Natural killer cell (primary cell): ENCODE measurements at regions not wholly inside any gene's neighbourhood (a gene's known extent, or its start where the extent isn't known, plus 50 kb on each side); places are given as distances from the start of the nearest gene placed in this dataset.

Experiments
- ATAC-seq, 3 donors: fragments of 150-1000 bp in 2 of 3; fragments of 200-7000 bp in 1 of 3; cut with Tn5 transposase; 1 replicate in 1 of 3; 2 replicates in 2 of 3; pipeline ENCODE4 v1.10.0; 2021; ENCODE audit warnings: mild to moderate bottlenecking in 2 of 3, moderate library complexity in 2 of 3
- DNase-seq, 2 donors: peaks; one replicate each; pipeline versions ENCODE4 v3.0.0 to v3.0.0-alpha.2; 2013 to 2021; ENCODE audit warnings: mixed read lengths in 1 of 2
- H3K27ac ChIP-seq: one replicate; pipeline ENCODE4 v1.5.1; 2013; ENCODE audit warnings: mild to moderate bottlenecking, low read length
- H3K27me3 ChIP-seq: one replicate; pipeline ENCODE4 v1.6.1; 2013; ENCODE audit warnings: low read length; ENCODE audit not compliant: control insufficient read depth, insufficient read depth
- H3K36me3 ChIP-seq: one replicate; pipeline ENCODE4 v1.6.1; 2013; ENCODE audit warnings: low read length; ENCODE audit not compliant: control insufficient read depth, insufficient read depth
- H3K4me1 ChIP-seq: one replicate; pipeline ENCODE4 v1.6.1; 2013; ENCODE audit warnings: low read length; ENCODE audit not compliant: control insufficient read depth, insufficient read depth
- H3K4me3 ChIP-seq: one replicate; pipeline ENCODE4 v1.5.1; 2013; ENCODE audit warnings: low read length
- H3K9me3 ChIP-seq: one replicate; pipeline ENCODE4 v1.6.1; 2013; ENCODE audit warnings: low read length; ENCODE audit not compliant: control insufficient read depth, insufficient read depth
- H3K27ac Mint-ChIP-seq, 2 donors: one replicate each; pipeline ENCODE4 v1.8.0; 2022; ENCODE audit warnings: mild to moderate bottlenecking in 2 of 2, mixed read lengths in 2 of 2, moderate library complexity in 1 of 2
- H3K27me3 Mint-ChIP-seq, 2 donors: one replicate each; pipeline ENCODE4 v1.8.0; 2022; ENCODE audit warnings: low read depth in 2 of 2, mixed read lengths in 2 of 2
- H3K36me3 Mint-ChIP-seq: one replicate; pipeline ENCODE4 v1.8.0; 2022; ENCODE audit warnings: mixed read lengths
- H3K4me1 Mint-ChIP-seq, 2 donors: one replicate each; pipeline ENCODE4 v1.8.0; 2022; ENCODE audit warnings: mixed read lengths in 2 of 2
- H3K4me3 Mint-ChIP-seq: one replicate; pipeline ENCODE4 v1.8.0; 2022; ENCODE audit warnings: mild to moderate bottlenecking, moderate library complexity, mixed read lengths
- H3K9me3 Mint-ChIP-seq, 2 donors: one replicate each; pipeline ENCODE4 v1.8.0; 2022; ENCODE audit warnings: mixed read lengths in 2 of 2
- WGBS: methylation state at CpG from one replicate; pipeline ENCODE4 v1.1.7; 2013; ENCODE audit warnings: missing lambda C conversion rate; ENCODE audit not compliant: insufficient coverage; 5-methylcytosine and 5-hydroxymethylcytosine counted together
- intact Hi-C: fragments of 100-400 bp; cut with micrococcal nuclease; formaldehyde crosslinking; loops from one replicate; pipeline ENCODE4 v1.14.2; 2022
- TF ChIP-seq, protein P1 (sequence below): fragments of 200-600 bp; IDR thresholded peaks from one replicate; pipeline ENCODE4 v1.8.0; 2022; ENCODE audit warnings: antibody characterized with exemption

DNA sequence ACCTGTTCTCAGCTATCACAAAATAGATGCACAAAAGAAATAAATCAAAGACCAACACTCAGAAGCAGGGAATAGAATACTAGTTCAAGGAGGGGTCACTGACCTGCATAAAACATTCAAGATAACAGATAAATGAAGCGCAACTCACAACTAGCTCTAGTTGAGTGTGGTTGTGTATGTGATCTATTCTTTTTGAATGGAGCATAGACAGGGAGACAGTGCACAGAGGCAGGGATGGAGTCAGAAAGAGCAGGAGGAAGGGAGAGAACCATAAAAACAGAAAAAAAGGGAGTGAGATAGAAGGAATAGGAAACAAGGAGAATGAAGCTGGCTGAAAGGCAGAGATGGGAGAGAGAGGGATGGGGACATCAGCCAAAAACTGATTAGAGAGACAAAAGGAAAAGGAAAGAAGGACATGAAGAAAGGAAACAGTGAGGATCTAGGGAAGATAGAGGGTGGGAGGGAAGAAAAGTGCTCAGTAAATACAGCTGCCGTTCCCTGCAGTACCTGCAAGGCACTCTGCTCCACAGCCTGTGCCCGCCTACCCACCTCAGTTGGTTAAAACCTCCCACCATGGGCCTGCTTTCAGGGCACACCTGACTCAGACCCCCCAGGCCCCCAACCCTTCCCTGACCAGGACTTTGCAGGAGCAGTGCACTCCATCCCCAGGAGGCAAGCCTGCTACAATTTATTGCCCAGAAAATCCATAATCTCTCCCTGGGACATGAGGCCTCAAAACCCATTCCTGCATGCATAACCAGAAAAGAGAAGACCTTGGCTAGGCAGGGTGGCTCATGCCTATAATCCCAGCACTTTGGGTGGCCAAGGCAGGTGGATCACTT lies 385.2 kb upstream of the POU3F1 start:
- TF ChIP-seq, protein P1, sequence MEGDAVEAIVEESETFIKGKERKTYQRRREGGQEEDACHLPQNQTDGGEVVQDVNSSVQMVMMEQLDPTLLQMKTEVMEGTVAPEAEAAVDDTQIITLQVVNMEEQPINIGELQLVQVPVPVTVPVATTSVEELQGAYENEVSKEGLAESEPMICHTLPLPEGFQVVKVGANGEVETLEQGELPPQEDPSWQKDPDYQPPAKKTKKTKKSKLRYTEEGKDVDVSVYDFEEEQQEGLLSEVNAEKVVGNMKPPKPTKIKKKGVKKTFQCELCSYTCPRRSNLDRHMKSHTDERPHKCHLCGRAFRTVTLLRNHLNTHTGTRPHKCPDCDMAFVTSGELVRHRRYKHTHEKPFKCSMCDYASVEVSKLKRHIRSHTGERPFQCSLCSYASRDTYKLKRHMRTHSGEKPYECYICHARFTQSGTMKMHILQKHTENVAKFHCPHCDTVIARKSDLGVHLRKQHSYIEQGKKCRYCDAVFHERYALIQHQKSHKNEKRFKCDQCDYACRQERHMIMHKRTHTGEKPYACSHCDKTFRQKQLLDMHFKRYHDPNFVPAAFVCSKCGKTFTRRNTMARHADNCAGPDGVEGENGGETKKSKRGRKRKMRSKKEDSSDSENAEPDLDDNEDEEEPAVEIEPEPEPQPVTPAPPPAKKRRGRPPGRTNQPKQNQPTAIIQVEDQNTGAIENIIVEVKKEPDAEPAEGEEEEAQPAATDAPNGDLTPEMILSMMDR, result no peak
- intact Hi-C loops, result no loop called here
- H3K36me3 Mint-ChIP-seq, result no peaks in the 10 kb centered on the region
- ATAC-seq (no peak), DNase-seq (no peak)
- no peak overlapping the region for H3K27ac ChIP-seq
- H3K4me1 ChIP-seq, result no peaks in the 10 kb centered on the region
- H3K9me3 Mint-ChIP-seq, result no peaks in the 10 kb centered on the region
- no peak overlapping the region for H3K27ac Mint-ChIP-seq
- WGBS, result 92% methylated on average over 3 of the region's 3 CpGs
- H3K9me3 ChIP-seq, result no peaks in the 10 kb centered on the region
- H3K27me3 ChIP-seq, result no peaks in the 10 kb centered on the region
- no peak overlapping the region for H3K4me3 ChIP-seq
- H3K36me3 ChIP-seq, result no peaks in the 10 kb centered on the region
- peaks cover 16% of the 10 kb centered on the region in 2 donors for H3K27me3 Mint-ChIP-seq
- no peaks in the 10 kb centered on the region for H3K4me1 Mint-ChIP-seq
- H3K4me3 Mint-ChIP-seq, result no peak overlapping the region

DNA sequence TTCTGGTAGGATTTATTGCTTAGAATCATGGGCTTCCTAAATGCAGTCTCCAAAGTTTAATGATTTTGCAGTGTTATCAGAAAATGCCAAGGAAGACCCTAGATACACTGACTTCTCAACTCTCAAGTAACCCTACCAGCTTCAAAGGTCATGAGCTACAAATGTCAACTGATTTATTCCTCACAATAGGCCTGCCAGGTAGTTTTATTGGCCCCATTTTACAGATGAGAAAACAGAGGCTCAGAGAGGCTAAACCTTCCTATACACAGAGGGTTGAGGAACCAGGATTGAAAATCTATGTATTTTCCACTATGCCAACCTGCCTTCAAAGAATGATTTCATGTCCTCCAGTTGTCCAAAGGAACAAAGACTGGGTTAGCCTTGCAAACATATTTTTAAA lies 384.4 kb upstream of the POU3F1 start:
- Mint-ChIP-seq H3K4me1 (no peaks in the 10 kb centered on the region), H3K27ac (no peak overlapping the region), H3K9me3 (no peaks in the 10 kb centered on the region), H3K27me3 (peaks cover 23 to 24% of the 10 kb centered on the region in 2 donors), H3K4me3 (no peak overlapping the region), H3K36me3 (no peaks in the 10 kb centered on the region)
- no peaks in the 10 kb centered on the region for H3K4me1 ChIP-seq
- no peak overlapping the region for H3K27ac ChIP-seq
- DNase-seq (no peak), ATAC-seq (no peak)
- intact Hi-C loops, result no loop called here
- H3K27me3 ChIP-seq, result no peaks in the 10 kb centered on the region
- H3K9me3 ChIP-seq, result no peaks in the 10 kb centered on the region
- H3K36me3 ChIP-seq, result no peaks in the 10 kb centered on the region
- TF ChIP-seq, protein P1, result no peak
- H3K4me3 ChIP-seq, result no peak overlapping the region

DNA sequence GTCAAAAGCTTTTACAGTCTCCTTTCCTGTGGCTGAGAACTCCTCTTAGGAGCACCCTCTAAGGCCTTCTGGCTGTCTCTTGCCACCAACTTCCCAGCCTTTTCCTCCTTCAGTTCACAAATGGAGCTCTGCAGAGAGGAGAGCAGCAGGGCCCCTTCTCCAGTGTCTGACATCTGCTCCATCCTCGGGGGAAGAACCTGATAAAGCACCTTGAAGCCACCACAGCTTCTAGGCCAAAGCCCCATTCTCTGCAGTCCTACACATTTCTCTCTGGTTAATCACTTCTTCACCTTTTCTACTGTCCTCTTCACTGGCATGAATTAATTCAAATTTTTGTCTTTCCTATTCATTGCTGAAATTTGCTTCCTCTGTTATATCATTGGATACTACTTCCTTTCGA lies 378.1 kb upstream of the POU3F1 start:
- H3K9me3 Mint-ChIP-seq, result no peaks in the 10 kb centered on the region
- Histone ChIP-seq H3K27me3 (no peaks in the 10 kb centered on the region), H3K9me3 (no peaks in the 10 kb centered on the region), H3K4me1 (no peaks in the 10 kb centered on the region), H3K27ac (no peak overlapping the region), H3K36me3 (no peaks in the 10 kb centered on the region), H3K4me3 (no peak overlapping the region)
- TF ChIP-seq, protein P1, result no peak
- peaks cover 26 to 43% of the 10 kb centered on the region in 2 donors for H3K27me3 Mint-ChIP-seq
- DNase-seq (no peak), ATAC-seq (no peak)
- 79% methylated on average over 2 of the region's 2 CpGs for WGBS
- intact Hi-C loops, result no loop called here
- H3K36me3 Mint-ChIP-seq, result no peaks in the 10 kb centered on the region
- no peak overlapping the region for H3K4me3 Mint-ChIP-seq
- H3K27ac Mint-ChIP-seq, result no peak overlapping the region
- H3K4me1 Mint-ChIP-seq, result no peaks in the 10 kb centered on the region

DNA sequence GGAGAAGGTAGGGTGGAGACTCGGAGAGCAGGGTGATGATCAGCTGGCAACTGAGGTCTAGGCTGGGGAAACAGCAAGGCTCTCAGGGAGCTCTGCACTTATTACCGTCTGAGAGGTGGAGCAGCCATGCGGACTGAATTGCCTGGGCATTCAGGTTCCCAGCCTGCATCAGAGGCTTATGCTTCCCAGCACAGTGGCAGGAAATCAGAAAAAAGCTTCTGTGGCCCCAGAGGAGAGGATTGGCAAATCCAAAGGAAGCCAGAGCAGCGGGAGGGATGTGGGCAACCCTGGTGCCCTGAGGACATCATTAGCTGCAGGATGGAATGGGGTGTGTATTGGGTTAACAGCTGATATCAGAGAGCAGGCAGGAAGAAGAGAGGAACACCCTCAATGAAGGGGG lies 374.1 kb upstream of the POU3F1 start:
- Histone ChIP-seq H3K4me1 (no peaks in the 10 kb centered on the region), H3K27ac (no peak overlapping the region), H3K9me3 (no peaks in the 10 kb centered on the region), H3K27me3 (no peaks in the 10 kb centered on the region), H3K36me3 (no peaks in the 10 kb centered on the region), H3K4me3 (no peak overlapping the region)
- TF ChIP-seq, protein P1, result no peak
- intact Hi-C loops, result no loop called here
- Mint-ChIP-seq H3K4me1 (no peaks in the 10 kb centered on the region), H3K27me3 (peaks cover 30 to 54% of the 10 kb centered on the region in 2 donors), H3K27ac (no peak overlapping the region), H3K4me3 (no peak overlapping the region), H3K9me3 (peaks cover 0 to 2% of the 10 kb centered on the region in 2 donors), H3K36me3 (no peaks in the 10 kb centered on the region)
- DNase-seq, result no peak
- 58% methylated on average over 4 of the region's 4 CpGs for WGBS
- no peak for ATAC-seq
